GM12874 (cell line): ENCODE measurements at regions not wholly inside any gene's neighbourhood (a gene's known extent, or its start where the extent isn't known, plus 50 kb on each side); places are given as distances from the start of the nearest gene placed in this dataset.

ENCODE experiments used
- CTCF ChIP-seq: IDR thresholded peaks from 2 replicates; pipeline ENCODE4 v1.5.1; 2011; ENCODE audit warnings: low read depth, mild to moderate bottlenecking, control low read depth, low read length, moderate library complexity; ENCODE audit not compliant: insufficient read depth

GRCh38 chr13:83190020-83190419, 692.3 kb downstream of the SLITRK1 start:
- TF ChIP-seq CTCF = no peak

GRCh38 chr13:83184819-83185218, 697.5 kb downstream of the SLITRK1 start:
- no peak for TF ChIP-seq CTCF

- no peak for TF ChIP-seq CTCF
Observed at GRCh38 chr13:83184150-83184475, 698.2 kb downstream of the SLITRK1 start.

DNA sequence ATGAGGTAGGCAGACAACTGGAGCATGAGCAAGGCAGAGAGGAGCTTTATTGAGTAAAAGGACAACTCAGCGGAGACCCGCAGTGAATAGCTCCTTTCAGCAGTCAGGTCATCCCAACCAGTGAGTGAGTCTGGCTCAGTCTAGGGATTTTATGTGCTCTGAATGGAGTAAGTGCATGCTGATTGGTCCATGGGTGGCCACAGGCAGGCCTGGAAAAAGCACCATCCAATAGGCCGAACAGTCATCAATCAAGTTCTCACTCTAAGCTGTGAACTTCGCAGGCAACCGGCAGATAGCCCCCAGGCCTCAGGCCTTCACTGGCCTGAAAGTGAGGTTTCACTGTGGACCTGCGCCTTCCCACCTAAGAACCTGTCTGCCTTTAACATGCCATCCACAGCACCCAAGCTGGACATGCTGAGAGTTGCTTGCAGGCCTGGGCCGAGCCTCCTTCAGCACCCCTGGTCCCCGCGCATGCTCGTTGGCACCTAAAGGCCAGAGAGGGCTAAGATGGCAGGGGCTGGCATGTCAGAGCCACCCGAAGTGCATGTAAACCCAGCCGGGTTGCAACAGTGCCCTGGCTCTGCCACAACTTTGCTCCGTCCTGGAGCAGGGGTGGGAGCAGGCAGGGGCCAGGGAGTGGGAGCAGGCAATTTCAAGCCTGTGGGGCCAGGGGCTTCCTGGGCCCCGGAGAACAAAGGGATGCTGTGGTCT, 698.7 kb downstream of the SLITRK1 start:
- TF ChIP-seq CTCF = no peak

DNA sequence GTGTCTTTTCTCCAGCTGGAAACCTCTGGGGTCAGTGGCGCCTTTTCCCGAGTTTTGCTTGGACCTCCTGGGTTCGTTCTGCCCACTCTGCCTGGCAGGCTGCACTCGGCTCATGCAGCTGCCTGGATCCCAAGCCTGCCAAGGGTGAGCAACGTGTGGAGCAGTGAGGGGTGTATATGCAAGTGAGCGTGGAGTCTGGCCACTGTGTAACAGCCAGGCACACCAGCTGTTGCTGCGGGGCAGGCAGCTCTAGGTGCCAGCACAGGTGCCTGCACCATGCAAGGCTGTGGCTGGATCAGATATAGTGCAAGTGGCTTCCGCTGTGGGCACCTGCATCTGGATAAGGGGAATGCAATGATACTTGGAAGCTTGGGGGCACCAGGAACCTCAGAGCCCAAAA, 699.4 kb downstream of the SLITRK1 start:
- no peak for TF ChIP-seq CTCF

DNA sequence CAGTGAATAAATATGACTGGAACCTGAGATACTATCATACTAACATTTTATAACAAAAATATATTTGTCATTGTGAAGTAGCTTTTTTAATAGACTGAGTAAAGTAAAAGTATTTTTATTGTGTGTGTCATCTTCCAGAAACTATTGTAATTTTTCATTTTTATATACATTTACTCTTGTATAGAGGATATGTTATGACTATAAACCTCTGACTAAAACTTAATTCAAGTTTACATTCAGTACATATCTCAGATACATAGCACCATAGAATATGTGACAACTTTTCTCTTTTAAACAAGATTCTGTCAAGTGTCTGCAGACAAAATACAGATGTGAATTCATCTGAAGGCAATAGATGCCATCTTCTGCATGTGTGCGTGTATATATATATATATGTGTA, 704.3 kb downstream of the SLITRK1 start:
- no peak for TF ChIP-seq CTCF

DNA sequence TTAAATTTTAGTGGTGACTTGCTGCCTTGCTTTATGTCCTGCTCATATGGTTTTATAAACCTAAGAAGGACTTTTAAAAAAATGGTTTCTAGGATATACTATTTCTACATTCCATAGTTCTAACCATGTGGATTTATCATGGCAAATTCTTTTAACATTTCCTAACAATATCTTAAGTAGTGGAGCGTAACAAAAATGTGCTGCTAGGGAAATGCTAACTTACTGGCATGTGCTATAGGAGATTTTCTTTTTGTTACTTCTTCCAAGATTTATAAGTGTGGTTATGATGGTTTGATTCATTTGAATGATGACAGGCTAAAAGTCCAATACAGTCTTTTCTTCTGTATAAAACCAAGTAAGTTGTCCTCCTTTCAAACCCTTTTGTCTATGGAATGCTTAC, 713.7 kb downstream of the SLITRK1 start:
- TF ChIP-seq CTCF = no peak

GRCh38 chr13:83167203-83167602, 715.1 kb downstream of the SLITRK1 start:
- no peak for TF ChIP-seq CTCF
